ENCODE measurements at regions not wholly inside any gene's neighbourhood (a gene's known extent, or its start where the extent isn't known, plus 50 kb on each side); places are given as distances from the start of the nearest gene placed in this dataset.

- intact Hi-C loops (cut with DNase I): loop anchor here (10.0 kb wide), 1 partner anchor 196 kb away; the partner anchor contains the start of gene RUSF1
Measured at GRCh38 chr16:31700530-31701388, 172.8 kb upstream of the ZNF267 start.

GRCh38 chr16:31701734-31702133 is 171.9 kb upstream of the ZNF267 start:
- DNase-seq (ENCODE audit: low spot score): no peak
- intact Hi-C loops (cut with DNase I): loop anchor here (10.0 kb wide), 1 partner anchor 197 kb away; the partner anchor contains the start of gene RUSF1

More at GRCh38 chr16:31700530-31701388, 172.8 kb upstream of the ZNF267 start:
- peak; percentile 88 for DNase-seq (ENCODE audit: low spot score)

- intact Hi-C loops (cut with DNase I): loop anchor here (10.0 kb wide), 1 partner anchor 198 kb away; the partner anchor contains the start of gene RUSF1
- no peak for DNase-seq (ENCODE audit: low spot score)
Measured at GRCh38 chr16:31702796-31703195, 170.8 kb upstream of the ZNF267 start.

- intact Hi-C loops (cut with DNase I): loop anchor here (10.0 kb wide), 1 partner anchor 199 kb away; the partner anchor contains the start of gene RUSF1
- DNase-seq (ENCODE audit: low spot score): no peak
Measured at GRCh38 chr16:31703526-31704128, 170.0 kb upstream of the ZNF267 start.

- intact Hi-C loops (cut with DNase I): loop anchor here (10.0 kb wide), 1 partner anchor 199 kb away; the partner anchor contains the start of gene RUSF1
- DNase-seq (ENCODE audit: low spot score): no peak
Measured at GRCh38 chr16:31704138-31704537, 169.5 kb upstream of the ZNF267 start.

- no peak for DNase-seq (ENCODE audit: low spot score)
- intact Hi-C loops (cut with DNase I): loop anchor here (10.0 kb wide), 1 partner anchor 201 kb away; the partner anchor contains the start of gene RUSF1
Measured at GRCh38 chr16:31705371-31705770, 168.2 kb upstream of the ZNF267 start.

GRCh38 chr16:31706318-31706717 is 167.3 kb upstream of the ZNF267 start:
- no peak for DNase-seq (ENCODE audit: low spot score)
- intact Hi-C loops (cut with DNase I): loop anchor here (10.0 kb wide), 1 partner anchor 202 kb away; the partner anchor contains the start of gene RUSF1

- no peak for DNase-seq (ENCODE audit: low spot score)
- intact Hi-C loops (cut with DNase I): loop anchor here (10.0 kb wide), 1 partner anchor 202 kb away; the partner anchor contains the start of gene RUSF1
Measured at GRCh38 chr16:31706925-31707324, 166.7 kb upstream of the ZNF267 start.

GRCh38 chr16:31707743-31708335 is 165.8 kb upstream of the ZNF267 start:
- intact Hi-C loops (cut with DNase I): loop anchor here (10.0 kb wide), 1 partner anchor 203 kb away; the partner anchor contains the start of gene RUSF1
- no peak for DNase-seq (ENCODE audit: low spot score)

- intact Hi-C loops (cut with DNase I): loop anchor here (10.0 kb wide), 1 partner anchor 204 kb away; the partner anchor contains the start of gene RUSF1
- no peak for DNase-seq (ENCODE audit: low spot score)
Measured at GRCh38 chr16:31708348-31708747, 165.3 kb upstream of the ZNF267 start.

- no peak for DNase-seq (ENCODE audit: low spot score)
- intact Hi-C loops (cut with DNase I): loop anchor here (10.0 kb wide), 1 partner anchor 204 kb away; the partner anchor contains the start of gene RUSF1
Measured at GRCh38 chr16:31709181-31709580, 164.4 kb upstream of the ZNF267 start.

GRCh38 chr16:31710134-31710533 is 163.5 kb upstream of the ZNF267 start:
- intact Hi-C loops (cut with DNase I): loop anchor here (5.0 kb wide), 2 partner anchors 162 to 253 kb away; partner anchors contain the start of genes ARMC5 and ZNF267
- DNase-seq (ENCODE audit: low spot score): no peak

GRCh38 chr16:31710880-31711279 is 162.7 kb upstream of the ZNF267 start:
- intact Hi-C loops (cut with DNase I): loop anchor here (5.0 kb wide), 2 partner anchors 161 to 254 kb away; partner anchors contain the start of genes ARMC5 and ZNF267

GRCh38 chr16:31711344-31711845 is 162.2 kb upstream of the ZNF267 start:
- no peak for DNase-seq (ENCODE audit: low spot score)

More at GRCh38 chr16:31710880-31711279, 162.7 kb upstream of the ZNF267 start:
- no peak for DNase-seq (ENCODE audit: low spot score)

GRCh38 chr16:31712064-31712540 is 161.5 kb upstream of the ZNF267 start:
- DNase-seq (ENCODE audit: low spot score): no peak
- intact Hi-C loops (cut with DNase I): loop anchor here (5.0 kb wide), 2 partner anchors 160 to 255 kb away; partner anchors contain the start of genes ARMC5 and ZNF267

More at GRCh38 chr16:31711344-31711845, 162.2 kb upstream of the ZNF267 start:
- intact Hi-C loops (cut with DNase I): loop anchor here (5.0 kb wide), 2 partner anchors 161 to 254 kb away; partner anchors contain the start of genes ARMC5 and ZNF267

- DNase-seq (ENCODE audit: low spot score): peak; percentile 94
Measured at GRCh38 chr16:31713071-31713944, 160.3 kb upstream of the ZNF267 start.

More at GRCh38 chr16:31713071-31713944, 160.3 kb upstream of the ZNF267 start:
- intact Hi-C loops (cut with DNase I): loop anchor here (5.0 kb wide), 2 partner anchors 159 to 256 kb away; partner anchors contain the start of genes ARMC5 and ZNF267

All from cardiac septum (tissue), 1 donor.